HG03342 (cell line): ENCODE measurements at regions not wholly inside any gene's neighbourhood (a gene's known extent, or its start where the extent isn't known, plus 50 kb on each side); places are given as distances from the start of the nearest gene placed in this dataset.

ENCODE experiments used
- ATAC-seq: cut with Tn5 transposase; IDR thresholded peaks from one replicate; pipeline ENCODE4 v1.9.1; 2021; ENCODE audit warnings: mild to moderate bottlenecking, moderate library complexity; ENCODE audit not compliant: unreplicated experiment

DNA sequence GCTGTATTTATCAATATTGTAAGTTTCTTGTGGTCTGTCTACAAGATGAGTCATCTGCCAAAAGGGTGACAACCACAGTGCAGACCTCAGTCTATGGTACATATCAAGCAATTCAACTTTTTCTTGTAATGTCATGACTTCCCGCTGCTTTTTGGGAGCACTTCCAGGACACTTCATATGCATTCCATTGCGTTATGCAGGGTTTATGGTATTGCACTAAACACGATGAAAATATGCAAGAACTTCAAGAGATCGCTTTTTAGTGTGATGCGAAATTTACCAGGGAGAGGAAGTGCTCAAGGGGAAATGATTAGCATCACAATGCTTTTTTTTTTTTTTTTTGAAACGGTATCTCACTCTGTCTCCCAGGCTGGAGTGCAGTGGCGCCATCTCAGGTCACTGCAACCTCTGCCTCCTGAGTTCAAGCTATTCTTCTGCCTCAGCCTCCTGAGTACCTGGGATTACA lies 166.5 kb downstream of the TFAP2A start:
- no peak for ATAC-seq

DNA sequence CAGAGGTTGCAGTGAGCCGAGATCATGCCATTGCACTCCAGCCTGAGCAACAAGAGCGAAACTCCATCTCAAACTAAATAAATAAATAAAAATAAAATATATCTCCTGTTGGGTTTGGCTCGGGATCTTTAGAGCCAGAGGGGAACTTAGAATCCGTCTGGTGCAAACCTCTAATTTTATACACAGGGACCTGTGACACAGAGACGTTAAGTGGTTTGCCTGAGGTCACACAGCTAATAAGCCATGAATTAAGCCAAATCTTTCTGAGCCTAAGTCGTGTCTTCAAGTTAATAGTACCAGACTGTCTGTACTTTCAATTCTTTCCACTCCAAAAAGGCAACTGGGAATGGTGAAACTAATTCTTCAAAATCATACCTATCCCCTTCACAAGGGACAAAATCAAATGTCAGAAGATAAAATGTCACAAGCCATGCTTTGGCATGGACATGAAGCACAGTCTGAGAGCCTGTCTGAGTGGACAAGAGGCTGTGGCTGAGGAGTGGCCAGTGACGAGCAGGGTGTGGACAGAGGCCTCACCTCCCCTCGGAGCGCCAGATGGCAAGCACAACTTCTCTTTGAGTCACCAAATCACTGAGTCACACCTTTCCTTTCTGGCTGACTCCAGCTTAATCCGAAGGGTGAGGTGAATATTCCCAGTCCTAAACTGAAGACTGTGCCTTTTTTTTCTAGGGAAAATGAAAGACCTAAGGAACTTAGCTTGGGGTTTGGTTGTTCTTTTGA lies 177.4 kb downstream of the TFAP2A start:
- ATAC-seq, result no peak

DNA sequence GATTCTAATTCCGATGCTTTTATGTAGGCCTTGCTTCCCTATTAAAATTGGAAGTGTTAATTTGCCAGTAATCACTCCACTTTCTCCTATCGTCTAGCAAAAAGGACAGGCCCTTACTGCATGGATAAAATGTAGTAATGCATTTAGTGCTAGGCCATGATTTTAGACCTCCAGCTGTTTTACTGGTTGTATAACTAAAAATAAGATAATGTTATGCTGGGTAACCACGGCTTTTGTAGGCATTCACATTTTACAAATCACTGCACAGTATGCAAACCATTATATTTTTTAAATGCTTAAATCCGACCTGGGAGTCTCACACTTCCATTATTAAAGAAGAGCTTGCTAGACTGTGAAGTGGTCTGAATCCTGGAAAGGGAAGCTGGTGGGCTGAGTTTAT lies 179.5 kb downstream of the TFAP2A start:
- no peak for ATAC-seq

DNA sequence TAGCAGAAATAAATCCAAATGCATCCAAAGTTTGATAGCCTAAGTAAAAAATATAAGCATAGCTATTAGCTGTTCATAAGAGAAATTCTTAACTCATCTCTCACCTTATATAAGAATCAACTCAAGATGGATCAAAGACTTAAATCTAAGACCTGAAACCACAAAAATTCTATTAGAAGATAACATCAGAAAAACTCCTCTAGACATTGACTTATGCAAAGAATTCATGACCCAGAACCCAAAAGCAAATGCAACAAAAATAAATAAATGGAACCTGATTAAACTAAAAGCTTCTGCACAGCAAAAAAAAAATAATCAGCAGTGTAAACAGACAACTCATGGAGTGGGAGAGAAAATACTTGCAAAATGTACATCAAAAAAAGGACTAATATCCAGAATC lies 184.3 kb downstream of the TFAP2A start:
- no peak for ATAC-seq

DNA sequence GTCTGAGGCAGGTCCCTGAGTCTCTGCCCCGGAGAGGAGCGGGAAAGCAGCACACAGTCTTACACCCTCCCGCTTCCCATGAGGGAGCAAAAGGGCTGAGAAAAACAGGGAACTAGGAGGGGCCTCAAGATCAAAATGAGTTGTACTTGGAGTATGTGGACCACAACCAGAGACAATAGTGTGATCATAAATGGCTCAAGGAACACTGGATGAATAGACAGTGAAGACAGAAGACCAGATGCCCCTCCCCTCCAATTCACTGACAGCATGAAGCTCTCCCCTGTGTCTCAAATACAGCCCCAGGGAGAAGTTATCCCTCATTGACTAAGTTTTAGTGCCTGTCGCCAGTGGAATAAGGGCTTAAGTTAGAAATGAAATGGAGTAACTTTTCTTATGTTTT lies 191.0 kb downstream of the TFAP2A start:
- ATAC-seq, result no peak

DNA sequence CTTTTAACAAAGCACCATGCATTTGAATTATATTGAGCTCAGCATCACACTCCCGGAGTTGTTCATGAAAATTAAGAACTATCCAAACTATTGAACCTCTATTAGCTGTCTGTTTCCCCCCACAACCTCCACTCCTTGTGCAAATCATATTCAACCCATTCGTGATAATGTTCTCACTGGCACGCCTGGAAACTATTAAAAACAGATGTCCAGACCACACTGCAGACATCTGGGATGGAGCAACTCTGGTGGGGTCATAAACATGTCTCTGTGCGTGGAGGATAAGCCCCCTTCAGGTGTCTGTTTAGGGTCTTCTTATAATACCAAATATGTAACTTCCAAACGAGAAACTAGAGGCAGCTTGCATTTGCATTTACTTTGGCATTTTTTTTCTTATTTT lies 193.7 kb downstream of the TFAP2A start:
- no peak for ATAC-seq

DNA sequence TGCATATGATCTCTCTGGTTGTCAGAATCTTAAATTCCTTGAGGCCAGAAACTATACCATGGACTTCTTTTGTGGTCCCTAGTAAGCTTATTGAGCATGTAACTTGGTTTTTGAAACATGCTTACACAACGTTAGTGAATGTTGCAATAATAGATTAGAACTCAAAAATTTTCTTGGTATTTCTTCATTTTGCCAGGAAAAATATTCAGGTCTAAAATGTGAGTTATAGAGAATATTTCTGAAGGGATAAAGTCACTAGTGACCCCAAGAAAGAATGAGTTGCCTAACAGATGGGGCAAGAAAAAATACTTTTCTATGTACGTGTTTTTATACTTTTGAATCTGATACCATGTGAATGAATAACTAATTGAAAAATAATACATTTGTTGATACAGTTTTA lies 195.4 kb downstream of the TFAP2A start:
- no peak for ATAC-seq

DNA sequence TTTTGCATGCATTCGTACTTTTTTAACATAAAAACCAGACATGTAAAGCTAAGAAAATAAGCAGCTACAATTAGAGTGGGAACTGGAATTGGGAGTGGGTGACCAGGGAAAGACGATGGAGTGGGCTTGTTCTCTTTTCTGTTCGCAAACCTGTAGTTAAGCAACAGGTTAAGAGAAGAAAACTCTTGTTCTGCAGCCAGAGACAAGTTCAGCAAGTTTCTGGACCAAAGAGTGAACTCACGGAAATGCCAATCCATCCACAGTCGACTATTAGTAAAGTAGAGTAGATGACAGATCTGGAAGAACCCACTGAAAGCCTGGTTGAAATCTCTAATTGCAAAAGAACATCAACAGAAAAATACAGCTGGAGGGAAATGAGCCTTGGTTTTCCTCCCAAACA lies 197.8 kb downstream of the TFAP2A start:
- ATAC-seq, result no peak

DNA sequence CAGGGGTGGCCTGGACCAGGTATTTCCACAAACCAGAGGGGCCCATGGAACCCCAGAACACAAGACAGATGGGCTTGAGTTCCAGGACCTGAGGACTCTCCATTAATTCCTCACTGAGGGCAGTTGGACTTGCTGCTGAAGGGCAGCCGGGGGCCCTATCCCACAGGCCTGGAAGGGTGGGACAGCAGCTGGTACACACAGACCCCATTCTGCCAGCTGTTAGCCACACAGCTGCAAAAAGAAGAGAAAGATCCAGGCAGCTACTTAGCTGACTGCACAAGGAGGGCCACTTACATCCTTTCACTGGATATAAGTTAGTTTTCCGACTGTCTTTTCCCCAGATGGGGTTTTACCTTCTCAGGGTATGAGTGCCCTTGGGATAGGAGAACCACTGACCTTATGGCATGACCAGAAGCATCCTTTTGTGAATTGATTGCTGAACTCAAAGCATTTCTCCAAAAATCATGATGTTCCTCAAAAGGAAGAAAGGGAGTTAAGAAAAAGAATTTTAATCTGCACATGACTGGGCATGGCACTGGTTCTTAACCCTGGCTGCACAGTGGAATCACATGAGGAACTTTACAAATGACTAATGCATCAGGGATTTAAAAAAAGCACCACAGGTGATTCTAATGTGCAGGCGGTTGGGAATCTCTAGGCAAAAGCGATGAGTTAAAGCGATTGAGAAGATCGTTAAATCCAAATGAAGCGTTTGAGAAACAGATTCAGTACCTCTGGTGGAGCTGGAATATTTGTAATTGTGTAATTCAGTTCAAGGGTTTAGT lies 199.4 kb downstream of the TFAP2A start:
- ATAC-seq, result no peak

DNA sequence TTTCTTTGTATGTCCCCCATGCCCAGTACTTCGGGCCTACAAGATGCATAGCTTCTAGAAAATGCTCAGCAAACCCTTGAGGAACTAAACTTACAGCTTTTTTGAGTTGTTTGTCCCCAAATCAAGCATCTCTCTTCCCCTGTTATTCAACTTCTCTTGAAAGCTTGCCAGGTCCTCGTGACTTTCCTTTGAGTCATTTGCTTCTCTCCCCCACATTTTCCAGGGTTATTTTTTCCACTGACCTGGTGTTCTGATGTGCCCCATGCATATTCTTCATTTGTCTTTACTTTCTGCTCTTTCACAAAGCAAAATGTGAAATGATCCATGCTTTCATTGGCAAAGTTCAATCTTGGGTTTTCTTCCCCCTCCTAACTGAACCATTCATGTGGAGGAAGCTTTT lies 204.8 kb downstream of the TFAP2A start:
- ATAC-seq, result no peak

DNA sequence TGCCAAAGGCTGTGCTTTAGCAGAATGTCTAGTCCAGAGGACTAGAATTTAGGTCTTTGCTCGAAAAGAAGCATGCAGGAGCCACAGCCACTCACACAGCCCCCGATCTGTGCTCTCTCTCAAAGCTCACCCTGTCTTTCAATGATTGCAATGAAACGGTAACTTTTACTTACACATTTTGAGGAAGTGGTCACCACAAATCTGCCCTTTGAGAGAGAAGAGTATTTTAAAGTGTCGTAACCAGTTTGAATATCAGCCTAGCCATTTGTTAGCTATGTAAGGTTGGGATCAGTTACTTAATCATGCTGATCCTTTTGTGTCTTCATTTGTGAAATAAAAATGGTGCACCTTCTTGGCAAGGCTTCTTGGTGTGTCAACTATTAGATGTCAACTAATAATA lies 209.0 kb downstream of the TFAP2A start:
- peak; percentile 70 for ATAC-seq

DNA sequence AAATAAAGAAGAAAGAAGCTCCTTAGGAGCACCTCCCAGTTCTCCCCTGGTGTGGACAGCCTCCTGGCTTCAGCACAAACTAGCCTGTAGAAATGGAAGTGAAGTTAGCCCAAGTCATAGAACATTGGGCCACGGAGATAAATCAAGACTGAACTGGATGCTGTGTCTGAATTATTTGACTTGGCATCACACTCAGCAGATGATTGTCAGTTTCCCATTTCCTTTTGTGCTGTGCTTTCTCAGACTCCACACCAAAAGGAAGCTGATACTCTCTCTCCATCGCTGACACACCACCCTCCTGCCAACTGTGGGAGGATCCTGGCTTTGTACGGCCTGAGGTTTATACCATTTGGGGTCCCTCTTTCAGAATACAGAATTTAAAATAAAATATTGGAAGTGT lies 209.8 kb downstream of the TFAP2A start:
- ATAC-seq, result no peak

DNA sequence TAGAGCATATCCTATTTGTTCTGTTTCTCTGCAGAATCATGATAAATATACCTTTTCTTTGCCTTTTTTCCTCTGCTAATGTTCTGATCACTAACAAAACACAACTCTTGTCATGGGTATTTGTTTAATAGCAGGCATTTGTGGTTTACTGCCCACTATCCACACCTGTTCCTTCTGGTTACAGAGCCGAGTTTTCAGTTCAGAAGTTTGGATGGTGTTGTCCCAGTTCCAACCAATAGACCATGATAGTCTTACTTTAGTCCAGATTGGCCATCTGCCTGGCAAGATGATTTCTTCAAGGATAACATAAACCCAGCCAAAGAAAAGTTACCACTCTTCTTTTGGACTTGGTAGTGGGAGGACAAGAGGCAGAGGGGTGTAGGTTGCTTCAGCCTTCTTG lies 211.2 kb downstream of the TFAP2A start:
- ATAC-seq, result no peak

DNA sequence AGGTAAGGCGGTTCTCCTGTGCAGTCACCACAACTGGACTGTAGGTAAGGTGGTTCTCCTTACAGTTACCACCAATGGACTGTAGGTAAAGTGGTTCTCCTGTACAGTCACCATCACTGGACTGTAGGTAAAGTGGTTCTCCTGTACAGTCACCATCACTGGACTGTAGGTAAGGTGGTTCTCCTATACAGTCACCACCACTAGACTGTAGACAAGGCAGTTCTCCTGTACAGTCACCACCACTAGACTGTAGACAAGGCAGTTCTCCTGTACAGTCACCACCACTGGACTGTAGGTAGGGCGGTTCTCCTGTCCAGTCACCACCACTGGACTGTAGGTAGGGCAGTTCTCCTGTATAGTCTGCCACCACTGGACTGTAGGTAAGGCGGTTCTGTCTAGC lies 212.3 kb downstream of the TFAP2A start:
- ATAC-seq, result no peak

DNA sequence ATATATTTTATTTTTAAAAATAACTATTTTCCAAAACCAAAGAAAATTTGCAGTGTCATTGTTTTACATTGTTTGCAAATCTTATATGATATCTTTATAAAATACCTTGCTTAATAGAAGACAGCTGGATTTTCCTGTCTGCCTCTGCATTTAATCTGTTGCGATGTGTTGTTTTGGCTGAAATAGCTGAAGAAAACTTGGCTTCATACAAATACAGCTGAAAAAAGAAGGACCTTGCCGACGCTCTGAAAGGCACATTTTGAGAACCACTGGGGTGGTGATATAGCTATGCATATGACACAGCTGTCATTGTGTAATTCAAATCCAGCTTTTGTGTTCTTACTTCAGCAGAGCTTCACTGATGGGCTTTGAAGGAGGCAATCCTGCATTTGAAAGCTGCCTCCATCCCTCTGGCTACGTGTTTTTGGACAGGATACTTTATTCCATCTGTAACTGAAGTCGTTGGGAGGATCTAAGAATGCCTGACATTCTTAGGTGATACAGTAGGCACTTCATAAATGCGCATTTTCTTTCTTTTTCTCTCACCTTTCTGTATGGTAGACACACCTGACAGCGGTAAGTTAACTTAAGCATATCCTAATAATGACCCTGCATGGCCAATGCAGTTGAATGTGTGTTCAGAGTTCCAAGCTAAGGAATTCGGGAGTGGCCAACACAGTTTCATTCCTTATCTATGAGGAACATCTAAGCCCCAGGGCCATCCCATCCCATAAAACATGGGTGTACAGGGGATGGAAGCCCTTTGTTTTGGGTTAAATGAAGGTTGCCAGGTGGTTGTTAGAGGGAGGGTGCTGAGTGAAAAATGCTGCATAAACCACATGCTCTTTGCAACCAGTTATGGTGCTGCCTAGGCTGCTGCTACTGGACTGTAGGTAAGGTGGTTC lies 213.0 kb downstream of the TFAP2A start:
- no peak for ATAC-seq

DNA sequence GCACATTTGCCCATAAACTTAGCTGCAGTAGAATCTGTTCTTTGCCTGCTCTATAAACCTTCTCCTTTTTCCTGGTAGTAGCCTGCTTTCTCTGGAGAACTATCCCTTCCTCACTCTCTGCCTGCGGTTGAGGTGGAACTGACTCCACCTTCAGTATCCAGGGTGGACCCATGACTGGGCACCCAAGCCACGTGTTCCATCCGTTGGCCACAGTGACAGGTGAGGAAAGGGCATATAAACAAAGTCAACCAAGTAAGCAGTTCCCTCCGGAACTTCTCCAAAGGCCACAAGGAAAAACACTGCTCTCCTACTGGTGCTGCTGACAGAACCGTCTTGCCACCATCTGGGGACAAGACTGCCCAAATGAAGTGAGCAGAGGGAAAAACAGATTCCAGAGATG lies 218.8 kb downstream of the TFAP2A start:
- ATAC-seq, result no peak

DNA sequence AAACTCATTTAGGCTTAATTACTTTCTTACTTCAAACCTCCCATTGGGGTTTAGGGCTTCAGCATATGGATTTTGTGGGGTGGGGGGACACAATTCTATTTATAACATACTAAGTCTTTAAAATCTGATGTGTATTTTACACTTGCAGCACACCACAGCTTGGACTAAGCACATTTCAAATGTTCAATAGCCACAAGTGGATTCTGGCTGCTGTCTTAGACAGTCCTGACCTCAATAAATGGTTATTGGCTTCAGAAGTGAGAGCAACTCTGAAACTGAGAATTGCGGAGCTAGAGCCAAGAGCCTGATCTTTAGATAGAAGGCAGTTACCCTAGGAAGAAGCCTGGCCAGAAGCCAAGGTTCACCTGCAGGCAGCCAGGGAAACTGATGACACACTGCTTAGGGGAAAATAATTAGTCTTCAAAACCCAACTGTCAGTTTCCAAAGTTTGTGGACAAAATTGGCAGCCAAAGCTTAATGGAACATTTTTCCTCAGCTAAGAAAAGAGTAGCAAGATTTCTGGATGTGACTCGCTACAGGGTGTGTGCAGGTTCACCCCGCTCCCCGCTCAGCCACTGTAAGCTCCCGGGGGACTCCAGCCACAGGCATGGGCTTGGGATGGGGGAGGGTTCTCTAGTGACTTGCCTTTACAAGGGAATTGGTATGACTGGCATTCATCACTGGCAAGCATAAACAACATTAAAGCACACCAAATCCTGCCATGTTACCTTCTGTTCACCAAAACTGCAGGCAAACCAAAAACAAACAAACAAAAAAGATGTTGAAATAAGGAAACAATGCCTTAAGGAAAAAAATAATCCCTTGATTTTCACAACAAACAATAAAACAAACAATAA lies 219.8 kb downstream of the TFAP2A start:
- ATAC-seq, result no peak

DNA sequence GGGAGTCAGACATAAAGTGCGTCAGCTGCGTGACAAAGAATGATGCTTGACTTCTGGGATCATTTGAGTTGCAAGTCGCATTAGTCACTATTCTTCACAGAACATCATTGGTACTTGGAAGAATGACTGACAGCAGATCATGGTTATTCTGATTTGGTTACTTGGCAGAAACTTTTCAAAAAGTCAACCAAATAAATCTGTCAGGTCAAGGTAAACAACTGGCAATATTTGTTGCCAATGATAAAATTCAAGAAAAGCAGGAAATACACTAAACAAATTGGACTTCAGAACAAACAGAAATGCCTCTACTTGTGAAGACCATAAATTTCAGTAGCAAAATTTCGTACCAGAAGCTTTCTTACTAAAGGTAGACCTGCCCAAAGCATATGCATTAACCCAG lies 221.6 kb downstream of the TFAP2A start:
- no peak for ATAC-seq

DNA sequence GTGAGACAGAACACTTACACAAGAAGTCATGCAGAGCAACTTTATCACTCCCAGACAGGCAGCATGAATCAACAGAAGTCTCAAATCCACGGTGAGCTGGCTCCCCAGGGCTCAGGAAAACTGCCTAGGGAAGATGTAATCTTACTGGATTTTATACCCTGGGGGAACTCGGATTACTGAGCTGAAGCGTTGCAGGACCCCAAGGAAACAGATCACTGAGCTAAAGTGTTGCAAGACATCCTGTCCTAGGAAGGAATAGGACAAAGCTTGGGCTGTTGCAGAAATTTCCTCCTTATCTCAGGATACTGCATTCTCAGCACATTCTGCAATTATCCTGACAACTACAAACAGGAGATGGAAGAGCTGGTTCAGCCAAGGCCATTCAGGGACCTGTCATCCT lies 224.8 kb downstream of the TFAP2A start:
- ATAC-seq, result no peak

DNA sequence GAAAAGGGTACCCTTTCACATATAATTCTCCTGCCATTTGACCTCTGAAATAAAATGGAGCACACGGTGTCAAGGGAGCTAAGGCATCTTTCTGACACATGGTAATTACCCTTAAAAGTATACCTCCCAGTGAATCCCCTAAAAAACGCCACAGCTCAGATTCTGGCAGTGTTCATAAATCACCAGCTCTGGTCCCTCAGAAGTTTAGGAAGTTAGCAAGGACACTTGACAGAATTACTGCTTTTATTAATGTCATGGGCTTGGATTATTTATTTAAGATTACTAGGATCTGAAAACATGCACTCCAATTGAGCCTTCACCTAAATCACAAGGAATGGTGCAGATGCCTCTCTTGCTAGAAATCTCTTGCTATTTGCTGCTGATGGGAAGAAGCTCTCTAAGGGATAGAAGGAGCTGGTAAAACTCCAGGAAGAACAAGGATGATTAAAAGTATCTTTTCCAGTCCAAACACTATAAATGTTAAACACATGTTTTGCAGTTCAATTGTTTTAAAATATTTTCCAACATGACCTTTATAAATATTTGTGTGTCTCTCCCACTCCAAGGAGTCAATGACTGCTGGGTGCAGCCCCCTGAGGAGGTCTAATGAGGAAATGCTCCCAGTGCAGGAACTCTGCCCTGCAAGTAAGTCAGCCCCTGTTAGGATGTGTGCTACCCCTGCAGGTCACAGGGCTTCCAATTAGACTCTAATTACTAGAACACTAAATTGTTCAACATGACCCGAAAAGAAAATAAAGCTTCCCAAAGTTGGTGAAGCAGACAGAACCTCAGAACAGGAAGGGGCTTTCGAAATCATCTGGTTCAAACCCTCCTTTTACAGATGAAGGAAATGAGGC lies 230.3 kb downstream of the TFAP2A start:
- no peak for ATAC-seq
